ENCODE measurements at regions not wholly inside any gene's neighbourhood (a gene's known extent, or its start where the extent isn't known, plus 50 kb on each side); places are given as distances from the start of the nearest gene placed in this dataset.
"Not testable (repeated sequence)": the region's sequence is repeated elsewhere in the genome, so short reads cannot be mapped to it uniquely, and the experiment has no call there.

DNA sequence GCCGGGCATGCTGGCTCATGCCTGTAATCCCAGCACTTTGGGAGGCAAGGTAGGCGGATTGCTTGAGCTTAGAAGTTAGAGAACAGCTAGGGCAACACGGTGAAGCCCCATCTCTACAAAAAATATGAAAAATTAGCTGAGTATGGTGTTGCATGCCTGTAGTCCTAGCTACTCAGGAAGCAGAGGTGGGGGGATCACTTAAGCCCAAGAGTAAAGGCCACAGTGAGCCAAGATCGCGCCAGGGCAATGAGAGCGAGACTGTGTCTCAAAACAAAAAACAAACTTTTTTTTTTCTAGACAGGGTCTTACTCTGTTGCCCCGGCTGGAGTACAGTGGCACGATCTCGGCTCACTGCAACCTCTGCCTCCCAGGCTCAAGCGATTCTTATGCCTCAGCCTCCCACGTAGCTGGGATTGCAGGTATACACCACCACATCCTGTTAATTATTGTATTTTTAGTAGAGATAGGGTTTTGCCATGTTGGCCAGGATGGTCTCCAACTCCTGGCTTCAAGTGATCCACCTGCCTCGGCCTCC, 307.5 kb downstream of the GOLGA6L6 start:
- H3K27ac Mint-ChIP-seq; H3K9me3 Mint-ChIP-seq; H3K4me1 Mint-ChIP-seq (ENCODE audit: low read depth): not testable (repeated sequence)

DNA sequence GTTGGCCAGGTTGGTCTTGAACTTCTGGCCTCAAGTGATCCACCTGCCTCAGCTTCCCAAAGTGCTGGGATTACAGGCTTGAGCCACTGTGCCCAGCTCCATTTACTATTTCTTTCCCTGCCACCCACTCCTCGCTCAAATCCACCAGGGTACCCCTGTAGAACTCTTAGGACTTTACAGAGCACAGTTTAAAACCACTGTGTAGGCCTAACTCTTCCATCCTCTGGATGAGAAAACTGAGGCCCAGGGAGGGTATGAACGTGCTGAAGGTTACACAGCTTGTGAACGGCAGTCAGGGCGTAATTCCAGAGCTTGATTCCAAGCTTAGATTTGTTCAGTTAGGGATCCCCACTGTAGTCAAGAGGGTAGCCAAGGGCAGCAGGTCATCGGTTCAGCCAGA, 309.1 kb downstream of the GOLGA6L6 start:
- not testable (repeated sequence) for H3K27me3 Mint-ChIP-seq (ENCODE audit: low read depth); H3K4me3 Mint-ChIP-seq; H3K4me1 Mint-ChIP-seq (ENCODE audit: low read depth); H3K36me3 Mint-ChIP-seq (ENCODE audit: low read depth); H3K9me3 Mint-ChIP-seq; DNase-seq (ENCODE audit: low spot score); H3K27ac Mint-ChIP-seq

More for the DNA sequence above, 307.5 kb downstream of the GOLGA6L6 start:
- not testable (repeated sequence) for H3K27me3 Mint-ChIP-seq (ENCODE audit: low read depth); DNase-seq (ENCODE audit: low spot score); H3K36me3 Mint-ChIP-seq (ENCODE audit: low read depth); H3K4me3 Mint-ChIP-seq

DNA sequence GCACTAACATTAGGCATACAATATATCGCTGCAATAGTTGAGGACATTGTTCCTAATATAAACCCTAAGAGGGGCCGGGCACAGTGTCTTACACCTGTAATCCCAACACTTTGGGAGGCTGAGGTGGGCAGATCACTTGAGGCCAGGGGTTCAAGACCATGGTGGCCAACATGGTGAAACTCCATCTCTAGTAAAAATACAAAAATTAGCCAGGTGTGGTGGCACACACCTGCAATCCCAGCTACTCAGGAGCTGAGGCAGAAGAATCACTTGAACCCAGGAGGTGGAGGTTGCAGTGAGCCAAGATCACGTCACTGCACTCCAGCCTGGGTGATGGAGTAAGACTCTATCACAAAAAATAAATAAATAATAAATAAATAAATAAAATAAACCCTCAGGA, 310.9 kb downstream of the GOLGA6L6 start:
- not testable (repeated sequence) for H3K36me3 Mint-ChIP-seq (ENCODE audit: low read depth); H3K27me3 Mint-ChIP-seq (ENCODE audit: low read depth); H3K27ac Mint-ChIP-seq; H3K4me3 Mint-ChIP-seq; H3K4me1 Mint-ChIP-seq (ENCODE audit: low read depth); DNase-seq (ENCODE audit: low spot score); H3K9me3 Mint-ChIP-seq

DNA sequence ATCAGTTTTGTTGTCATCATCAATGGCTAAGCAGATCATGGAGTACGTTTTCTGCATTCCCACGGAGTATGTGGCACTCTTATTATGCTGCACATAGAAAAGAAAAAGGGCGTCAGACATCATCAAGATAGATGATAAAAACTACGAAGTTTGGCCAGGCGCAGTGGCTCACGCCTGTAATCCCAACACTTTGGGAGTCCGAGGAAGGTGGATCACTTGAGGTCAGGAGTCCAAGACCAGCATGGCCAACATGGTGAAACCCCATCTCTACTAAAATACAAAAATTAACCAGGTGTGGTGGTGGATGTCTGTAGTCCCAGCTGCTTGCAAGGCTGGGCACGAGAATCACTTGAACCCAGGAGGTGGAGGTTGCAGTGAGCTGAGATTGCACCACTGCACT, 312.8 kb downstream of the GOLGA6L6 start:
- H3K27ac Mint-ChIP-seq; H3K9me3 Mint-ChIP-seq; H3K27me3 Mint-ChIP-seq (ENCODE audit: low read depth); DNase-seq (ENCODE audit: low spot score); H3K4me1 Mint-ChIP-seq (ENCODE audit: low read depth); H3K4me3 Mint-ChIP-seq; H3K36me3 Mint-ChIP-seq (ENCODE audit: low read depth): not testable (repeated sequence)

DNA sequence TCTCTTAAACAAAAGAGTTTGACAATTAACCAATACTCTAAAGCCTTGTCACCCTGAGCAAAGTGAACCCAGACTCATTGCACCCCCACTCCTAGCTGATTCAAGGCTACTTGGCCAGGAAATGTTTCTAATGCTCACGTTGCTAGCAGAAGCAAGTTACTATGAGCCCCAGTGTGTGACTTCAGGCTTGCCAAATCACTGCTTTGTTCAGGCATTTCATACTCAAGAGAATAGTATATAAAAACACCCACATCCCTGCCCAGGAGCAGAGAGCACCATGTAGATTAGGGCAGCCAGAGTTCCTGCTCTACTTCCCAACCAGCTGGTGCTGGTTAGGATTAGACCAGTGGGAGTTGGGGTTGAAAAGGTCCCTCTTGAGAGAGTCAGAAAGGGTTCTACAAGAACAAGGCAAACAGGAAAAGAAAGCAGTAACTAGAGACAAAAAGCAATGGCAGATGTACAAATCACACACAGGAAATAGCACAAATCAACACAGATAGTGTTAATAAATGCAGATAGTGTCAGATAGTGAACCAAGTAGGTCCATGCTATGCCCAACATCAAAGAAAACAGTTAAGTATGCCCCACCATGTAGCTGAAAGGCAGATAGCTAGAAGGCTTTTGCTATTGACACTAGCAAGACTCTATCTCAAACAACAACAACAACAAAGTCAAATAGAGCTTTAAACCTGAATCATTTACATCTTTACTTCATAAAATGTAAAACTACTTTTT, 314.3 kb downstream of the GOLGA6L6 start:
- H3K27ac Mint-ChIP-seq; DNase-seq (ENCODE audit: low spot score); H3K27me3 Mint-ChIP-seq (ENCODE audit: low read depth); H3K9me3 Mint-ChIP-seq; H3K4me3 Mint-ChIP-seq; H3K4me1 Mint-ChIP-seq (ENCODE audit: low read depth); H3K36me3 Mint-ChIP-seq (ENCODE audit: low read depth): not testable (repeated sequence)

DNA sequence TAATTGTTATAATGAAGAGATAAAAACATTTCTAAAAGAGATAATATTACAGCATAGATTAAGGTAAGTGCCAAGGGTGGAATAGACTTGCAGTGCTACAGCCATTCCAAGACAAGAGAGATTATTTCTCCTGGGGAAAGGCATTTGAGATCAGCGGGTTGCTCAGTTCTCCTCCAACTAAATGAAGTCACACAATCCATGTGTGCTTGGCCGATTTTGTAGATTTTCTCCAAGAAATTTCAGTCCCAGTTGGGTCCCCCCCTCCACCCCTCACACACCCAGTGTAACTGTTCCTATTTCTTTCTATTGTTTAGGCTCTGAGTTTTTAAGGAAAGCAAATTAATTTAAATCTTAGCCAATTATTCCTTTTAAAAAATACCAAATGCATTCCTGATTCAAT, 315.1 kb downstream of the GOLGA6L6 start:
- H3K27ac Mint-ChIP-seq; DNase-seq (ENCODE audit: low spot score); H3K36me3 Mint-ChIP-seq (ENCODE audit: low read depth); H3K9me3 Mint-ChIP-seq; H3K27me3 Mint-ChIP-seq (ENCODE audit: low read depth); H3K4me3 Mint-ChIP-seq; H3K4me1 Mint-ChIP-seq (ENCODE audit: low read depth): not testable (repeated sequence)

DNA sequence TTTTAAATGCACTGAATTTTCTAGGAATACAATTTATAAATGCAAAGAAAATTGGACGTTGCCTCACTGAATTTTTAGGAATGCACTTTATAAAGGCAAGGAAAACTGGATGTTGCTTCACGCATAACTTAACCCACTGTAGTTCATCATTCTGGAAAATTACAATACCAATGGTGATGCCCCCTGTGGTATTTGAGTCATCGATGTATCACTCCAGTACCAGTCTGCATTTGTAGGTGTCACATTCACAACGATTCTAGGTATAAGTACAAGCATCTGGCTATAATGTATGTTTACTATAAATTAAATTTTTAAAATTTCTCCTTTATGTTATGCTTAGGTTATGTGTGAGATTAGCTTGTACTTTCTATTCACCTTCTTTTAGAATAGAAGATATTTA, 320.5 kb downstream of the GOLGA6L6 start:
- not testable (repeated sequence) for H3K4me1 Mint-ChIP-seq (ENCODE audit: low read depth); H3K36me3 Mint-ChIP-seq (ENCODE audit: low read depth); H3K27ac Mint-ChIP-seq; H3K9me3 Mint-ChIP-seq; DNase-seq (ENCODE audit: low spot score); H3K4me3 Mint-ChIP-seq; H3K27me3 Mint-ChIP-seq (ENCODE audit: low read depth)

DNA sequence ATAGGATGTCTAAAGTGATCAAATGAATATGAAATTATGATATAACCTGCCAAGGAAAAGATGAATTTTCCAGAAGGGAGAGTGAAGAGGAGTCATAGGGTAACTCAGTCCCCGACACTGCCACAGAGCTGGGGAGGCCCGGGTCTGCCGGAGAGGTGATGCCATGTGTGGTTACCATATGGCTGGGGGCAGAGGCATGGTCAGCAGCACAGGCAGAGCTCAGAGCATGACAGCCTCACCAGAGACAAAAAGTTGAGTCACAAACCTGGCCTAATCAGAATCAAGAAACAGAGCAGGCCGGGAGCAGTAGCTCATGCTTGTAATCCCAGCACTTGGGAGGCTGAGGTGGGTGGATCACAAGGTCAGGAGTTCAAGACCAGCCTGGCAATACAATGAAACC, 322.4 kb downstream of the GOLGA6L6 start:
- not testable (repeated sequence) for H3K4me3 Mint-ChIP-seq; DNase-seq (ENCODE audit: low spot score); H3K27ac Mint-ChIP-seq; H3K36me3 Mint-ChIP-seq (ENCODE audit: low read depth); H3K4me1 Mint-ChIP-seq (ENCODE audit: low read depth); H3K27me3 Mint-ChIP-seq (ENCODE audit: low read depth); H3K9me3 Mint-ChIP-seq

DNA sequence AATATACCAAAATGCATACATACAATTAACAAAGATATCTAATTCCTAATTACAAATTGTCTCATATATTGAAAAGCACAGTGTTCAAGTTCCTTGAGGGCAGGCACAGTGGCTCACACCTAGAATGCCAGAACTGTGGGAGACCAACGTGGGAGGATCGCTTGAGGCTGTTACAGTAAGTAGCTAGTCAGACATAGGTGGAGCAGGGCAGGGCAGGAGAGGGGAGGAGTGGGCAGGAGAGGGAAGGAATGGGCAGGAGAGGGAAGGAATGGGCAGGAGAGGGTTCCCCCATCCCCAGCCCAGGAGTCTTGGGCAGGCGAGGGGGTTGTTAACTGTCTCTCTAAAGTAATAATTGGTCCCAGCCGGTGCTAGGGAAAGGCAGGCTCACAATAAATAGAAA, 325.9 kb downstream of the GOLGA6L6 start:
- H3K9me3 Mint-ChIP-seq; H3K4me3 Mint-ChIP-seq; H3K4me1 Mint-ChIP-seq (ENCODE audit: low read depth); H3K36me3 Mint-ChIP-seq (ENCODE audit: low read depth); DNase-seq (ENCODE audit: low spot score); H3K27ac Mint-ChIP-seq; H3K27me3 Mint-ChIP-seq (ENCODE audit: low read depth): not testable (repeated sequence)

DNA sequence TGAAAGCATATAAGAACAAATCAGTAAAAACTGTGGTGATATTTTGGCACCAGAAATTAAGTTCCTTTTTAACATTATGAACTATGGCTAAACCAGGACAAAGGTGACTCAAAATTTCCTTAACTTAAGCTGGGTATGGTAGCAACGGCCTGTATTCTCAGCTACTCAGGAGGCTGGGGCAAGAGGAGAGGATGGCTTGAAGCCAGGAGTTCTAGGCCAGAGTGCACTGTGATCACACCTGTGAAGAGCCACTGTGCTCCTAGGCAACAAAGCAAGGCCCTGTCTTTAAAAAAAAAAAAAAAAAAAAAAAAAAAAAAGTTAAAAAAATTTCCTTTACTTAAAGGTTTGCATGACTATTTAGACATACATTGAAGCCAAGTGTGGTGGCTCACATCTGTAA, 327.5 kb downstream of the GOLGA6L6 start:
- H3K4me3 Mint-ChIP-seq; H3K27ac Mint-ChIP-seq; H3K9me3 Mint-ChIP-seq; H3K4me1 Mint-ChIP-seq (ENCODE audit: low read depth); DNase-seq (ENCODE audit: low spot score); H3K27me3 Mint-ChIP-seq (ENCODE audit: low read depth); H3K36me3 Mint-ChIP-seq (ENCODE audit: low read depth): not testable (repeated sequence)

DNA sequence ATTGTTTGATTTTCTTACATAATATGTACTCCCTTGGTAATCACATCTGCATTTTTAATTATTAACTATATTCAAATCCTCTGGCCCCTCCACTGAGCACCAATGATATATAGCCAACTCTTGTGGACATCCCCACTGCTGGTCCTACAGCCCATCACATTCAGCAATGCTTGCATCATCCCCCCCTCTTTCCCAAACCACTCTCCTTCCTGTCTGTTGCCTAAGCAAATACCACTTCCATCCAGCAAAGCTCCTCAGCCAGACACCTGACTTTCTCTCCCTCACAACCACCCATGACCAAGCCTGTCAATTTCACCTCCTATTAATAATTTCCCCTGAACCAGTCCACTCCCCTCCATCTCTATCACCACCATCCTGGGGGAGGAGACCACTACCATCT, 330.1 kb downstream of the GOLGA6L6 start:
- DNase-seq (ENCODE audit: low spot score); H3K27ac Mint-ChIP-seq; H3K27me3 Mint-ChIP-seq (ENCODE audit: low read depth); H3K36me3 Mint-ChIP-seq (ENCODE audit: low read depth); H3K4me1 Mint-ChIP-seq (ENCODE audit: low read depth); H3K4me3 Mint-ChIP-seq; H3K9me3 Mint-ChIP-seq: not testable (repeated sequence)

DNA sequence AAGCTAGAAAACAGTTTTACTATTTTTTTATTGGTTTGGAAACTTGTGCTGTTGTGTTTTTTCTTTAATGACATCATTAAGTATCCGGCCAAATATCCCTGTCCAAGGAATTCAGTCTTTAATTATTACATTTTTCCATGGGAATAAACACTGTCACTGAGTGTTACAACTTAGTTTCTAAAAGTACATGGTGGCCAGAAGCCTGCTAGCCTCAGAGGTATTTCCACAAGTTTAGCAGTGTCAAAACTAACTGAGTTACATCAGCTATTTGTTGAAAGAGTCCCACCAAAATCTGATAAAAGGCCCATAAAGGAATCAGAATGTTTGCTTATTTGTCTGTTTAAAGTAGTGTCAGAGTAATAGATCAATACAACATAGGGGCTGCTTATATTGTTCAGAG, 331.6 kb downstream of the GOLGA6L6 start:
- not testable (repeated sequence) for H3K4me3 Mint-ChIP-seq; H3K4me1 Mint-ChIP-seq (ENCODE audit: low read depth); H3K27ac Mint-ChIP-seq; H3K27me3 Mint-ChIP-seq (ENCODE audit: low read depth); H3K9me3 Mint-ChIP-seq; H3K36me3 Mint-ChIP-seq (ENCODE audit: low read depth); DNase-seq (ENCODE audit: low spot score)

DNA sequence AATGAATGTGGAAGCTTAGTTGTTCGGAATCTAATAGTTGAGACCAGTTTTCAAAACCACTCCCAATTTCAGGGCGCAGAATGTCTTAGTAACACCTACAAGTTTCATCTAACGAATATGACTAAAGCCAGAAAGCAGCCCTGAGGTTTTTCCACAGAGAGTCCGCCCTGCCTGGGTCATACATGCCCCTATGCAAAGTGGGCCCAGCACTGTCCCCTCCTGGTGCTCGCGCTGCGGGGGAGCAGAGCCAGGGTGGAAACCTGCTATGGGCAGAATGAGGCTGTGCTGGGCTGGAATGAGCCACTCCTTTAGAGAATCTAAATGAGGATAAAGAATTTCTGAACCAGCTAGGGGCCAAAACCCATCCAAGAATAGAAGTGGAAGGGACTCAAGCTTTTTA, 334.0 kb downstream of the GOLGA6L6 start:
- not testable (repeated sequence) for H3K36me3 Mint-ChIP-seq (ENCODE audit: low read depth); H3K27me3 Mint-ChIP-seq (ENCODE audit: low read depth); H3K27ac Mint-ChIP-seq; H3K4me1 Mint-ChIP-seq (ENCODE audit: low read depth); H3K9me3 Mint-ChIP-seq; H3K4me3 Mint-ChIP-seq; DNase-seq (ENCODE audit: low spot score)

DNA sequence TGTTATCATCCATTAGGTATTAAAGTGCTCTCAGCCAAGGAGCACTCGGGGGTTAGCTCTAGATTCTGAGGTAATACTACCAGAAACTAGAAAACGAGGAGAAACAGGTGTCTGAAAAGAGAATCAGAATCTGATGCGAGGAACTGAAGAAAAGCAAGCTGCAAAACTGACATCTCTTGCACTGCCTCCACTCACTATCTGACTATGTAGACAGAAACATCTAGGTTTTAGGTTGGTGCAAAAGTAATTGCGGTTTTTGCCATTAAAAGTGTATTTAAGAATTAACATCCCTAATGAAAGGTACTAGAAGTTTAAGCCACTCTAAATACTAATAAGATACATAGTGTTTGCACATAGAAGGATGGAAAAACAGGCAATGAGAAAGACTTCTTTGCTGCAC, 334.4 kb downstream of the GOLGA6L6 start:
- not testable (repeated sequence) for H3K9me3 Mint-ChIP-seq; H3K27ac Mint-ChIP-seq; H3K36me3 Mint-ChIP-seq (ENCODE audit: low read depth); H3K4me1 Mint-ChIP-seq (ENCODE audit: low read depth); H3K27me3 Mint-ChIP-seq (ENCODE audit: low read depth); DNase-seq (ENCODE audit: low spot score); H3K4me3 Mint-ChIP-seq

DNA sequence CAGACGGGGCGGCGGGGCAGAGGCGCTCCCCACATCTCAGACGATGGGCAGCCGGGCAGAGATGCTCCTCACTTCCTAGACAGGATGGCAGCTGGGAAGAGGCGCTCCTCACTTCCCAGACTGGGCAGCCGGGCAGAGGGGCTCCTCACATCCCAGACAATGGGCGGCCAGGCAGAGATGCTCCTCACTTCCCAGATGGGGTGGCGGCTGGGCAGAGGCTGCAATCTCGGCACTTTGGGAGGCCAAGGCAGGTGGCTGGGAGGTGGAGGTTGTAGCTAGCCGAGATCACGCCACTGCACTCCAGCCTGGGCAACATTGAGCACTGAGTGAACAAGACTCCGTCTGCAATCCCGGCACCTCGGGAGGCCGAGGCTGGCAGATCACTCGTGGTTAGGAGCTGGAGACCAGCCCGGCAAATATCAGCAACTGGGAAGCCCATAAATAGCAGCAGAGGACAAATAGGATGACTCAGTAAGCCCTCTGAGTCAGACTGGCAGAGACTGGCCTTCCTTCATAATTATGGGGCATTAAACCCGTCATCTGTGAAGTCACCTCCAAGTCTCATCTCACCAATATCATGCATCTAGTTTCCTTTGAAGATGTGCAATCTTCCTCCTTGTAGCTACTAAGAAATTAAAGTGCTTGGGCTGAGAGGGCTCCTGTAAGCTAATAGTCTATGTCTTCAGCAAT, 337.3 kb downstream of the GOLGA6L6 start:
- H3K4me3 Mint-ChIP-seq; H3K27me3 Mint-ChIP-seq (ENCODE audit: low read depth); H3K36me3 Mint-ChIP-seq (ENCODE audit: low read depth); H3K27ac Mint-ChIP-seq; H3K9me3 Mint-ChIP-seq; H3K4me1 Mint-ChIP-seq (ENCODE audit: low read depth); DNase-seq (ENCODE audit: low spot score): not testable (repeated sequence)
